HEK293 (cell line): ENCODE measurements at regions not wholly inside any gene's neighbourhood (a gene's known extent, or its start where the extent isn't known, plus 50 kb on each side); places are given as distances from the start of the nearest gene placed in this dataset.
A peak's percentile ranks its signal among the peaks of the same experiment; 100 is the strongest.

Source experiments
- CTCF ChIA-PET: fragments of 350-600 bp; formaldehyde crosslinking; extraction: SDS; loops from one replicate; lab custom pipeline; 2021; ENCODE audit warnings: antibody characterized with exemption; lab: Yijun Ruan, JAX
- POLR2A ChIA-PET: fragments of 300-600 bp; formaldehyde crosslinking; extraction: SDS; loops from one replicate; lab custom pipeline; 2020; ENCODE audit warnings: antibody characterized with exemption, inconsistent platforms; lab: Yijun Ruan, JAX
- H3K27ac ChIP-seq: fragments of 200-500 bp; sonication (Bioruptor generic); 2 replicates; pipeline ENCODE4 v1.5.1; 2014; ENCODE audit warnings: low read depth, low read length, control low read depth, inconsistent platforms; ENCODE audit errors: extremely low read depth
- H3K36me3 ChIP-seq, 2 experiments: fragments of 200-500 bp in 1 of 2; sonication (Bioruptor generic) in 1 of 2; 1 replicate in 1 of 2; 2 replicates in 1 of 2; pipeline ENCODE4 v1.5.1; 2014 to 2017; ENCODE audit warnings: inconsistent platforms in 2 of 2, low read length in 2 of 2; ENCODE audit not compliant: control insufficient read depth in 2 of 2, insufficient read depth in 1 of 2
- H3K4me1 ChIP-seq: fragments of 200-500 bp; sonication (Bioruptor generic); 2 replicates; pipeline ENCODE4 v1.5.1; 2014; ENCODE audit warnings: mild to moderate bottlenecking, low read length, inconsistent platforms; ENCODE audit not compliant: control insufficient read depth, insufficient read depth
- H3K4me3 ChIP-seq: 2 replicates; pipeline ENCODE4 v1.5.1; 2011; ENCODE audit warnings: low read depth, mild to moderate bottlenecking, control low read depth, low read length, moderate library complexity
- H3K9me3 ChIP-seq: fragments of 200-500 bp; sonication (Bioruptor generic); 2 replicates; pipeline ENCODE4 v1.5.1; 2014; ENCODE audit warnings: low read depth, low read length, inconsistent platforms; ENCODE audit not compliant: control insufficient read depth, insufficient read depth
- GLI4 ChIP-seq: fragments of 450-650 bp; formaldehyde crosslinking; IDR thresholded peaks from 2 replicates; pipeline ENCODE4 v1.5.1; 2016; ENCODE audit warnings: missing biosample characterization, missing genetic modification characterization
- OSR2 ChIP-seq: fragments of 450-650 bp; formaldehyde crosslinking; IDR thresholded peaks from 2 replicates; pipeline ENCODE4 v1.5.1; 2016; ENCODE audit warnings: missing biosample characterization, missing genetic modification characterization
- REPIN1 ChIP-seq: fragments of 450-650 bp; formaldehyde crosslinking; IDR thresholded peaks from 2 replicates; pipeline ENCODE4 v1.5.1; 2017; ENCODE audit warnings: missing biosample characterization, missing genetic modification characterization, low read depth
- SALL2 ChIP-seq: fragments of 450-650 bp; formaldehyde crosslinking; IDR thresholded peaks from 2 replicates; pipeline ENCODE4 v1.5.0; 2017; ENCODE audit warnings: missing biosample characterization, mild to moderate bottlenecking, missing genetic modification characterization, borderline replicate concordance
- SCRT2 ChIP-seq: fragments of 450-650 bp; formaldehyde crosslinking; IDR thresholded peaks from 2 replicates; pipeline ENCODE4 v1.5.1; 2016; ENCODE audit warnings: missing biosample characterization, missing genetic modification characterization
- ZBTB20 ChIP-seq: fragments of 450-650 bp; formaldehyde crosslinking; IDR thresholded peaks from 2 replicates; pipeline ENCODE4 v1.5.1; 2016; ENCODE audit warnings: missing biosample characterization, missing genetic modification characterization
- ZIC2 ChIP-seq: fragments of 450-650 bp; formaldehyde crosslinking; IDR thresholded peaks from 2 replicates; pipeline ENCODE4 v1.5.1; 2016; ENCODE audit warnings: missing biosample characterization, missing genetic modification characterization
- ZNF10 ChIP-seq: fragments of 450-650 bp; formaldehyde crosslinking; IDR thresholded peaks from 2 replicates; pipeline ENCODE4 v1.5.1; 2017; ENCODE audit warnings: missing biosample characterization, missing genetic modification characterization
- ZNF114 ChIP-seq: fragments of 450-650 bp; formaldehyde crosslinking; IDR thresholded peaks from 2 replicates; pipeline ENCODE4 v1.5.0; 2017; ENCODE audit warnings: missing biosample characterization, missing genetic modification characterization
- ZNF146 ChIP-seq: fragments of 450-650 bp; formaldehyde crosslinking; IDR thresholded peaks from 2 replicates; pipeline ENCODE4 v1.5.1; 2016; ENCODE audit warnings: missing biosample characterization, missing genetic modification characterization
- ZNF16 ChIP-seq: fragments of 450-650 bp; formaldehyde crosslinking; IDR thresholded peaks from 2 replicates; pipeline ENCODE4 v1.5.1; 2016; ENCODE audit warnings: low read depth, missing biosample characterization, missing genetic modification characterization
- ZNF214 ChIP-seq: fragments of 450-650 bp; formaldehyde crosslinking; IDR thresholded peaks from 2 replicates; pipeline ENCODE4 v1.5.1; 2017; ENCODE audit warnings: missing biosample characterization, mild to moderate bottlenecking, missing genetic modification characterization, borderline replicate concordance
- ZNF239 ChIP-seq: fragments of 450-650 bp; formaldehyde crosslinking; IDR thresholded peaks from 2 replicates; pipeline ENCODE4 v1.5.1; 2016; ENCODE audit warnings: missing biosample characterization, missing genetic modification characterization
- ZNF248 ChIP-seq: fragments of 450-650 bp; formaldehyde crosslinking; IDR thresholded peaks from 2 replicates; pipeline ENCODE4 v1.5.1; 2017; ENCODE audit warnings: missing biosample characterization, missing genetic modification characterization
- ZNF366 ChIP-seq: fragments of 450-650 bp; formaldehyde crosslinking; conservative IDR thresholded peaks from 2 replicates; pipeline ENCODE4 v1.5.1; 2016; ENCODE audit warnings: missing biosample characterization, missing genetic modification characterization
- ZNF600 ChIP-seq: fragments of 450-650 bp; formaldehyde crosslinking; IDR thresholded peaks from 2 replicates; pipeline ENCODE4 v1.5.1; 2016; ENCODE audit warnings: missing biosample characterization, missing genetic modification characterization
- ZNF664 ChIP-seq: fragments of 450-650 bp; formaldehyde crosslinking; IDR thresholded peaks from 2 replicates; pipeline ENCODE4 v1.5.1; 2016; ENCODE audit warnings: missing biosample characterization, missing genetic modification characterization
- ZNF677 ChIP-seq: fragments of 450-650 bp; IDR thresholded peaks from 2 replicates; pipeline ENCODE4 v1.5.0; 2018; ENCODE audit warnings: missing biosample characterization, mild to moderate bottlenecking, missing genetic modification characterization, moderate library complexity
- ZNF777 ChIP-seq: fragments of 450-650 bp; formaldehyde crosslinking; IDR thresholded peaks from 2 replicates; pipeline ENCODE4 v1.5.1; 2017; ENCODE audit warnings: missing biosample characterization, missing genetic modification characterization, borderline replicate concordance
- ZNF837 ChIP-seq: fragments of 450-650 bp; formaldehyde crosslinking; IDR thresholded peaks from 2 replicates; pipeline ENCODE4 v1.5.1; 2016; ENCODE audit warnings: missing biosample characterization, missing genetic modification characterization
- ZSCAN30 ChIP-seq: fragments of 450-650 bp; IDR thresholded peaks from 2 replicates; pipeline ENCODE4 v1.5.1; 2018; ENCODE audit warnings: missing biosample characterization, mild to moderate bottlenecking, missing genetic modification characterization, moderate library complexity
- TF ChIP-seq, protein P1 (sequence below): fragments of 450-650 bp; formaldehyde crosslinking; IDR thresholded peaks from 2 replicates; pipeline ENCODE4 v1.5.0; 2017; ENCODE audit warnings: missing biosample characterization, missing genetic modification characterization, borderline replicate concordance
- TF ChIP-seq, protein P2 (sequence below): fragments of 450-650 bp; formaldehyde crosslinking; IDR thresholded peaks from 2 replicates; pipeline ENCODE4 v1.5.1; 2016; ENCODE audit warnings: missing biosample characterization, missing genetic modification characterization, borderline replicate concordance
- TF ChIP-seq, protein P3 (sequence below): fragments of 450-650 bp; formaldehyde crosslinking; IDR thresholded peaks from 2 replicates; pipeline ENCODE4 v1.5.1; 2016; ENCODE audit warnings: missing biosample characterization, missing genetic modification characterization
- TF ChIP-seq, protein P4 (sequence below): IDR thresholded peaks from 2 replicates; pipeline ENCODE4 v1.6.1; 2011; ENCODE audit warnings: mild to moderate bottlenecking, low read depth, low read length, borderline replicate concordance

DNA sequence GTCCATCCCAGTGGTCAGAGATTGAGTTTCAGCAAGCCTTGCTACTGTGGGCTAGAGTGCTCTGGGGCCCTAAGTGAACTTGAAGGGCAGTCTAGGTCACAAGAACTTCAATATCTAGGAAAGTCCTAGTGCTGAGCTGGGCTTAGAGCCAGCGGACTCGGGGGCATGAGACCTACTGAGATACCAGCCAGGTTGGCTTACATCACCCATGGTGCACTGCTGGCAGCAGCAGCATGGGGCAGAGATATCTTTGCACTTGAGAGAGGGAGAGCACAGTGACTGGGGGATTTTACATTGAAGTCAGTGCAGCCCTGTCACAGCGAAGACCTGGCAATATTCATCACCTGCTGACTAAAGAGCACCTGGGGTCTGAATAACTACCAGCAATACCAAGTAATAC, 158.3 kb upstream of the PRKD1 start:
- ChIA-PET CTCF (no interaction called here), POLR2A (no interaction called here)
- TF ChIP-seq ZIC2 (tag by site-specific recombination) (peak; percentile 92), ZNF114 (tag by site-specific recombination) (no peak), ZNF10 (tag by site-specific recombination) (no peak), SCRT2 (tag by site-specific recombination) (no peak), ZNF248 (tag by site-specific recombination) (no peak), ZNF239 (tag by site-specific recombination) (no peak)
- no peaks in the 10 kb centered on the region for H3K4me1 ChIP-seq
- H3K9me3 ChIP-seq = no peaks in the 10 kb centered on the region; the same call in 1 of the 2 replicates
- no peaks in the 10 kb centered on the region for H3K36me3 ChIP-seq
- H3K27ac ChIP-seq = no peak overlapping the region
- no peak overlapping the region for H3K4me3 ChIP-seq

DNA sequence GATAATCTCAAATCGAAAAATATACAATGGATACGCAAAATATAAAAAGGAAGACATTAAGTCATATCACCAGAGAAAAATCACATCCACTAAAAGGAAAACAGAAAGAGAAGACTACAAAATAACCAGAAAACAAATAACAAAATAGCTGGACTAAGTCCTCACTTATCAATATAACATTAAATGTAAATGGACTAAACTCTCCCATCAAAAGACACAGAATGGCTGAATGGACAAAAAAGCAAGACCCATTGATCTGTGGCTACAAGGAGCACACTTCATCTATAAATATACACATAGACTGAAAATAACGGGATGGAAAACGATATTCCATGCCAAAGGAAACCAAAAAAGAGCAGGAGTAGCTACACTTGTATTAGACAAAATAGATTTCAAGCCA, 161.0 kb upstream of the PRKD1 start:
- Histone ChIP-seq H3K4me3 (no peak overlapping the region), H3K36me3 (no peaks in the 10 kb centered on the region), H3K4me1 (no peaks in the 10 kb centered on the region), H3K27ac (no peak overlapping the region), H3K9me3 (no peaks in the 10 kb centered on the region; the same call in 1 of the 2 replicates)
- CTCF ChIA-PET = interaction anchor here (1.3 kb wide), 1 partner anchor 10 kb away, joined by 4 read pairs; no protein-coding TSS in a partner anchor
- POLR2A ChIA-PET = no interaction called here
- TF ChIP-seq, protein P1, sequence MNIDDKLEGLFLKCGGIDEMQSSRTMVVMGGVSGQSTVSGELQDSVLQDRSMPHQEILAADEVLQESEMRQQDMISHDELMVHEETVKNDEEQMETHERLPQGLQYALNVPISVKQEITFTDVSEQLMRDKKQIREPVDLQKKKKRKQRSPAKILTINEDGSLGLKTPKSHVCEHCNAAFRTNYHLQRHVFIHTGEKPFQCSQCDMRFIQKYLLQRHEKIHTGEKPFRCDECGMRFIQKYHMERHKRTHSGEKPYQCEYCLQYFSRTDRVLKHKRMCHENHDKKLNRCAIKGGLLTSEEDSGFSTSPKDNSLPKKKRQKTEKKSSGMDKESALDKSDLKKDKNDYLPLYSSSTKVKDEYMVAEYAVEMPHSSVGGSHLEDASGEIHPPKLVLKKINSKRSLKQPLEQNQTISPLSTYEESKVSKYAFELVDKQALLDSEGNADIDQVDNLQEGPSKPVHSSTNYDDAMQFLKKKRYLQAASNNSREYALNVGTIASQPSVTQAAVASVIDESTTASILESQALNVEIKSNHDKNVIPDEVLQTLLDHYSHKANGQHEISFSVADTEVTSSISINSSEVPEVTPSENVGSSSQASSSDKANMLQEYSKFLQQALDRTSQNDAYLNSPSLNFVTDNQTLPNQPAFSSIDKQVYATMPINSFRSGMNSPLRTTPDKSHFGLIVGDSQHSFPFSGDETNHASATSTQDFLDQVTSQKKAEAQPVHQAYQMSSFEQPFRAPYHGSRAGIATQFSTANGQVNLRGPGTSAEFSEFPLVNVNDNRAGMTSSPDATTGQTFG (tag by site-specific recombination) = no peak
- TF ChIP-seq, protein P2, sequence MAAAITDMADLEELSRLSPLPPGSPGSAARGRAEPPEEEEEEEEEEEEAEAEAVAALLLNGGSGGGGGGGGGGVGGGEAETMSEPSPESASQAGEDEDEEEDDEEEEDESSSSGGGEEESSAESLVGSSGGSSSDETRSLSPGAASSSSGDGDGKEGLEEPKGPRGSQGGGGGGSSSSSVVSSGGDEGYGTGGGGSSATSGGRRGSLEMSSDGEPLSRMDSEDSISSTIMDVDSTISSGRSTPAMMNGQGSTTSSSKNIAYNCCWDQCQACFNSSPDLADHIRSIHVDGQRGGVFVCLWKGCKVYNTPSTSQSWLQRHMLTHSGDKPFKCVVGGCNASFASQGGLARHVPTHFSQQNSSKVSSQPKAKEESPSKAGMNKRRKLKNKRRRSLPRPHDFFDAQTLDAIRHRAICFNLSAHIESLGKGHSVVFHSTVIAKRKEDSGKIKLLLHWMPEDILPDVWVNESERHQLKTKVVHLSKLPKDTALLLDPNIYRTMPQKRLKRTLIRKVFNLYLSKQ = no peak
- TF ChIP-seq ZNF16 (tag by site-specific recombination) = no peak

DNA sequence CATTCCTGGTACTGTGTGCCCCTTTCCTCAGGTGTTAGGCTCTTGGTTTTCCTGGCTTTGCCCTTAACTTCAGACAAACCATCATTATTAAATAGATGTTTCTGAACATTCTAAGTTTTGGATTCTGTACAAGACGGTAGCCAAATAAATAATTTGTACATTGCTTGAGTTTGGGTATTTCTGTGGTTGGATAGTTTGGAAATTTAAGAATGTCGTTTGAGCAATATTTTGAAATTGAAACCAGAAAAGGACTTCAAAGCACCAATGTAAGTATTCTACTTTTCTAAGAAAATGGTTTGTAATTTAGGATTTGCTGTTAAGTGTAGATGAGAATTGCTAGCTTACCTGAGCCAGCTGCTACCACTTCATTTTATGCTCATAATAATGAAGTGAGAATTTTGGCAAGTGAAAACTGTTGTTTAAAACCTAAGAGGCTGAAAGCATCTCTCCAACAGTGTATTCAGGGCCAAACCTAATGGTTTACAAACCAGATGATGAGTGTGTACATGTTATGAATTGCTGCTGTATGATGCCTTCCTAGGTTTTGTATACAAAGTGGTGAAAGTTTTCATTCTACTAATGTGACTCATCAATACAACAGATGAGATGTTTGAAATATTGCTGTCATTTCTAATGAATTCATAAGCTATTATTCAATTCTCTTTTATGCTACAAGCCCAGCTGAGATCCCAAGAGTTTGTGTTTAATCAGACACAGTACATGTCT, 181.5 kb upstream of the PRKD1 start:
- Histone ChIP-seq H3K36me3 (no peaks in the 10 kb centered on the region), H3K4me1 (no peaks in the 10 kb centered on the region), H3K4me3 (no peak overlapping the region), H3K9me3 (no peaks in the 10 kb centered on the region), H3K27ac (no peak overlapping the region)
- CTCF ChIA-PET = interaction anchor here (0.6 kb wide), 1 partner anchor 1075 kb away, joined by 3 read pairs; no protein-coding TSS in a partner anchor
- POLR2A ChIA-PET = no interaction called here
- no peak for TF ChIP-seq ZNF146 (tag by site-specific recombination)
- TF ChIP-seq, protein P3, sequence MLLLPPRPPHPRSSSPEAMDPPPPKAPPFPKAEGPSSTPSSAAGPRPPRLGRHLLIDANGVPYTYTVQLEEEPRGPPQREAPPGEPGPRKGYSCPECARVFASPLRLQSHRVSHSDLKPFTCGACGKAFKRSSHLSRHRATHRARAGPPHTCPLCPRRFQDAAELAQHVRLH (tag by site-specific recombination) = no peak
- TF ChIP-seq REPIN1 (tag by site-specific recombination) = no peak
- no peak for TF ChIP-seq ZNF600 (tag by site-specific recombination)
- TF ChIP-seq SALL2 (tag by site-specific recombination) = no peak
- TF ChIP-seq ZBTB20 (tag by site-specific recombination) = no peak
- TF ChIP-seq ZSCAN30 (tag by site-specific recombination) = no peak
- TF ChIP-seq ZNF677 (tag by site-specific recombination) = no peak
- no peak for TF ChIP-seq OSR2 (tag by site-specific recombination)
- no peak for TF ChIP-seq ZNF366 (tag by site-specific recombination)
- TF ChIP-seq GLI4 (tag by site-specific recombination) = no peak
- TF ChIP-seq, protein P4, sequence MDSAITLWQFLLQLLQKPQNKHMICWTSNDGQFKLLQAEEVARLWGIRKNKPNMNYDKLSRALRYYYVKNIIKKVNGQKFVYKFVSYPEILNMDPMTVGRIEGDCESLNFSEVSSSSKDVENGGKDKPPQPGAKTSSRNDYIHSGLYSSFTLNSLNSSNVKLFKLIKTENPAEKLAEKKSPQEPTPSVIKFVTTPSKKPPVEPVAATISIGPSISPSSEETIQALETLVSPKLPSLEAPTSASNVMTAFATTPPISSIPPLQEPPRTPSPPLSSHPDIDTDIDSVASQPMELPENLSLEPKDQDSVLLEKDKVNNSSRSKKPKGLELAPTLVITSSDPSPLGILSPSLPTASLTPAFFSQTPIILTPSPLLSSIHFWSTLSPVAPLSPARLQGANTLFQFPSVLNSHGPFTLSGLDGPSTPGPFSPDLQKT = no peak
- TF ChIP-seq ZNF777 = no peak
- no peak for TF ChIP-seq ZNF664 (tag by site-specific recombination)
- no peak for TF ChIP-seq ZNF837 (tag by site-specific recombination)
- TF ChIP-seq ZNF214 (tag by site-specific recombination) = no peak
